ENCODE measurements at regions not wholly inside any gene's neighbourhood (a gene's known extent, or its start where the extent isn't known, plus 50 kb on each side); places are given as distances from the start of the nearest gene placed in this dataset.

- WGBS, 2 experiments (ENCODE audit: extremely low coverage in 2 of 2, insufficient read length in 1 of 2), result no CpG with 5 or more reads among the region's 7 CpGs
- in situ Hi-C loops (cut with MboI; ENCODE audit: low sequenced_read_pairs) (no loop called here), dilution Hi-C loops (cut with HindIII; ENCODE audit: low sequenced_read_pairs, unreplicated experiment) (no loop called here), intact Hi-C loops (cut with micrococcal nuclease) (loop anchor here (1.0 to 10.0 kb wide), 6 partner anchors 68 to 1026 kb away; no protein-coding TSS in a partner anchor)
- H3K56ac ChIP-seq (ENCODE audit: extremely low read depth, insufficient read depth, low read length), result peak overlapping the region; percentile 37; the same call in 1 of the 2 replicates
- H2BK15ac ChIP-seq (ENCODE audit: low read depth, low read length), result peak overlapping the region; percentile 49; the same call in 1 of the 3 replicates
- H3K4me2 ChIP-seq (ENCODE audit: low read depth, low read length), result peak overlapping the region; percentile 78; the same call in 1 of the 2 replicates
- H4K8ac ChIP-seq (ENCODE audit: low read depth in 2 of 2, low read length in 2 of 2), result peak overlapping the region; percentile 68 to 78; a peak in 3 of 4 replicates
- H3K27ac ChIP-seq (ENCODE audit: insufficient read depth, low read length), result peak overlapping the region; percentile 92; the same call in 1 of the 2 replicates
- no peaks in the 10 kb centered on the region for H3K27me3 ChIP-seq (ENCODE audit: control insufficient read depth, insufficient read depth, low read length)
- H2BK20ac ChIP-seq (ENCODE audit: low read depth, low read length), result peak overlapping the region; percentile 74
- no peaks in the 10 kb centered on the region for H4K20me1 ChIP-seq (ENCODE audit: insufficient read depth, low read length)
- peak overlapping the region; percentile 92; the same call in 1 of the 2 replicates for H3K18ac ChIP-seq (ENCODE audit: low read depth, low read length)
- BruUV-seq (replicated peaks), result no TSS peak
- peak overlapping the region; percentile 71; the same call in 1 of the 2 replicates for H3K23ac ChIP-seq (ENCODE audit: low read depth, low read length)
- no peak overlapping the region for H2AFZ ChIP-seq (replicated peaks; ENCODE audit: low read length, poor library complexity)
- H3K36me3 ChIP-seq (ENCODE audit: control insufficient read depth, insufficient read depth, low read length), result no peaks in the 10 kb centered on the region
- peak overlapping the region; percentile 90 for H2BK120ac ChIP-seq (ENCODE audit: low read depth, low read length)
- ATAC-seq (ENCODE audit: low read depth), result peak; percentile 89
- H3K4ac ChIP-seq (ENCODE audit: low read depth, low read length), result peak overlapping the region; percentile 79; the same call in 1 of the 2 replicates
- peak overlapping the region; percentile 65 for H3K14ac ChIP-seq (replicated peaks; ENCODE audit: low read depth, low read length)
- H2BK5ac ChIP-seq (ENCODE audit: low read depth, low read length, poor library complexity, severe bottlenecking), result peak overlapping the region; percentile 98
- TF ChIP-seq BHLHE40 (IDR thresholded peaks at IDR 0.05; ENCODE audit: low read depth, low read length) (peak; percentile 37), MAZ (IDR thresholded peaks at IDR 0.05; ENCODE audit: borderline replicate concordance, low read depth, low read length) (no peak), MAFK (IDR thresholded peaks at IDR 0.05; ENCODE audit: low read depth, low read length) (peak; percentile 0; the same call in 1 of the 2 replicates), FOS (IDR thresholded peaks at IDR 0.05; ENCODE audit: low read depth, low read length) (peak; percentile 93), CEBPB (IDR thresholded peaks at IDR 0.05; ENCODE audit: low read depth, low read length) (peak; percentile 69)
- H3K9me1 ChIP-seq (ENCODE audit: insufficient read depth, low read length), result 0 out of 2 replicates have a peak, but pooled peaks cover 4% of the 10 kb centered on the region
- H3K4me1 ChIP-seq (ENCODE audit: control insufficient read depth, insufficient read depth, low read length), result peaks cover 10% of the 10 kb centered on the region
- ChIA-PET POLR2A (ENCODE audit: unreplicated experiment) (no interaction called here), CTCF (no interaction called here)
- no peak overlapping the region for H2AK5ac ChIP-seq (ENCODE audit: low read depth, low read length)
- no peak overlapping the region for H3K4me3 ChIP-seq (ENCODE audit: insufficient read depth, low read depth, low read length)
- H3K79me1 ChIP-seq (ENCODE audit: low read depth in 1 of 2, low read length in 2 of 2), result no peaks in the 10 kb centered on the region
- H2AK9ac ChIP-seq (replicated peaks; ENCODE audit: low read depth, low read length, poor library complexity), result no peak overlapping the region
- H3K9ac ChIP-seq (ENCODE audit: low read depth, low read length), result no peak overlapping the region
- peak overlapping the region; percentile 34; the same call in 1 of the 2 replicates for H4K5ac ChIP-seq (ENCODE audit: low read depth, low read length)
- peak overlapping the region; percentile 78 for H4K91ac ChIP-seq (ENCODE audit: insufficient read depth, low read depth, low read length)
- DNase-seq, result peak; percentile 97
- no peaks in the 10 kb centered on the region for H3K9me3 ChIP-seq (ENCODE audit: control insufficient read depth, insufficient read depth, low read length)
Measured at GRCh38 chr6:23174781-23175361, 605.5 kb downstream of the HDGFL1 start.
